ENCODE measurements at regions not wholly inside any gene's neighbourhood (a gene's known extent, or its start where the extent isn't known, plus 50 kb on each side); places are given as distances from the start of the nearest gene placed in this dataset.
"Not testable (repeated sequence)": the region's sequence is repeated elsewhere in the genome, so short reads cannot be mapped to it uniquely, and the experiment has no call there.

DNA sequence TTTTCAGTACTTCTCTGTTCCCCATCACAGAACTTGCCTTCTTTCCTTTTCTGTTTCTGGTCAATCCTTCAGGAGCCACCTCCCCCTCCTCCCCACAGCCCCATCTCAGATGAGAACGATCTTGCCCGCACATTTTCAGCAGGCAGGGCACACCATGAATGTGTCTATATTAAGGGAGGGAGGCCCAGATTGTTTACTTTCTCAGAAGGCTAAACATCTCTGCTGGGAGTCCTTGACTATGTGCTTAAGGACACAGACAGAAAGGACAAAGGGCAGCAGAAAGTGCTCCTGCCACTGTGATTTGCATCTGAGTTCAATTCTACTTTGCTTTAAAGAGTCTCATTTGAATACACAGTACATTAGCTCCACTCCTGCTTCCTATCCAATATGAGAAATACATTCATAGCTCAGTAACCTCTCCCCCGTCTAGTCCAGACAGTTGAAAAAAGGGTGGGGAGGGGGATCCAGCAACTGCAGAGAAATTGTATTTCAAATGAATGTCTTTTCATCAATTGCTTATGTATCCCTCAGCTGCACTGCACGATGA lies 175.0 kb upstream of the PARD3B start:
- DNase-seq: no peak

GRCh38 chr2:204373942-204374341 lies 171.3 kb upstream of the PARD3B start:
- DNase-seq: no peak

GRCh38 chr2:204380141-204380881 lies 165.0 kb upstream of the PARD3B start:
- DNase-seq: no peak

DNA sequence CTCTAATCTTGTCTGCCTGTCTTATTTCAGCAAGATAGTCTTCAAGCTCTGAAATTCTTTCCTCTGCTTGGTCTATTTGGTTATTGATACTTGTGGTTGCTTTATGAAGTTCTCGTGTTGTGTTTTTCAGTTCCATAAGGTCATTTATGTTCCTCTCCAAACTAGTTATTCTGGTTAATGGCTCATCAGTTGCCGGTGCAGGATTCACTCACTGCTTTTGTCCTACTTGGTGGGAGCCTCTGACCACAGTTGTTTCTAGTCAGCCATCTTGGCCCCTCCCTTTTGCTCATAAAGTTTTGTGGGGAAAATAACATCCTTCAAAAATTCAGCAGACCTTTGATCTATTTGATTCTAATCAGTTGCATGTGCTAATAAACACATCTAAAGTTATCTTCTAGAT lies 158.6 kb upstream of the PARD3B start:
- no peak for DNase-seq

DNA sequence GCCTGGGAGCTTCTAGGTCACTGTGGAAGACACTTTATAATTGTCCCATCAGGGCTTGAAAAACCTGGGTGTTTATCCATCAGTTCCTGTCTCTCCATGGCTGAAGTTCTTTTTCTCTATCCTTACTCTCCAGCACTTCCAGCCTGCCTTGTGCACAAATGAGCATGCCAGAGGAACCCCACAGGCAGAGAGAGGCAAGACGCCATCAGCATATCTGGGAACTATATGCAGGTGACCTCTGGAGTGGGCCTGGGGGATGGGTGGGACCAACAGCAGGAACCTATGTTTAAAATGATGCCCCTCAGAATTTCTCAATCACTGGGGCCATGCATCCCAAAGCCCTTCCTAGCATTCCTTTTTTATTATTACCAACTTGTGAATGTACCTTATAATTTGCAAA lies 156.2 kb upstream of the PARD3B start:
- no peak for DNase-seq

GRCh38 chr2:204389856-204390255 lies 155.4 kb upstream of the PARD3B start:
- no peak for DNase-seq

GRCh38 chr2:204395539-204395938 lies 149.7 kb upstream of the PARD3B start:
- no peak for DNase-seq

GRCh38 chr2:204401114-204401513 lies 144.2 kb upstream of the PARD3B start:
- DNase-seq: no peak

DNA sequence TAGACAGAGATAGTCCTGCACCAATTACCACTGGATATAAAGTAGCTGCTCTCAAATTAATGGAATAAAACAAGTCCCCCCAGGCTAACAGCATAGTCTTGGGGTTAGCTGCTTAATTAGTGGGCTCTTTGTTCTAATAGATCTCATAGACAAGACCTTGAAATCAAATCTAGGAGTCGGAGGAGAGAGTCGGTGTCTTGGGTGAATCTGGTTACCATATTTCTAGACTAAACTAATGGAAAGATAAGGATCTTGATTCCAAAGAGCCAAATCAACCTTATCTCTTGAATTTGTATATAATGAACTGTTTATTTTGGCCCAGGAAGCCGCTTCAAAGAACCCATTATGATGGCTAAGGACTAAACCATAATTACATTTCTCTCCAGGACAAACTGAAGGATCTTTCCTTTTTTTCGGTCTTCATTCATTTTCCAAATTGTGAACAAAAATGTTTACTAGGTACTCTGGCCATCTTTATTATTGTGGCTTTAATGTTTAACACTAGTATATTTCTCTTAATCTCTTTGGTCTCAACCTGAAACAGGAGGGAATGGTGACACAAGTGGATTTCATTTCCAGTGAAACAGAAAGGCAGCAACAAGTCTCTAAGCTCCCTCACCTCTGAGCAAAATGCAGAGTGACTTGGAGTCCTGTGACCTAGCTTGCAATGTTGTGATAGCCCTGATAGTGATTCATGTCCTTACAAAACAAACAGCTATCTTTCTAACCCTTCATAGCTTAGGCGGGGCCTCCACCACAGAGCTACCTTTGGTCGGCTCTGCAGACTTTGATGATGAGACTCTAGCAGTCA lies 137.9 kb upstream of the PARD3B start:
- DNase-seq: no peak

DNA sequence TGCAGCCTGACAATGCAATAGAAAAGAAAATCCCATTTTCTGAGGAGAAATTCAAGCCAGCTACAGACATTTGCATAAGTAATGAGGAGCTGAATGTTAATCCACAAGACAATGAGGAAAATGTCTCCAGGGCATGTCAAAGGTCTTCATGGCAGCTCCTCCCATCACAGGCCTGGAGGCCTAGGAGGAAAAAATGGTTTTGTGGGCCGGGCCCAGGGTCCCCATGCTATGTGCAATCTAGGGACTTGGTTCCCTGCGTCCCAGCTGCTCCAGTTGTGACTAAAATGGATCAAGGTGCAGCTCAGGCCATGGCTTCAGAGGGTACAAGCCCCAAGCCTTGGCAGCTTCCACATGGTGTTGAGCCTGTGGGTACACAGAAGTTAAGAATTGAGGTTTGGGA lies 132.5 kb upstream of the PARD3B start:
- not testable (repeated sequence) for DNase-seq

- no peak for DNase-seq
Observed at GRCh38 chr2:204415406-204416181, 129.7 kb upstream of the PARD3B start.

DNA sequence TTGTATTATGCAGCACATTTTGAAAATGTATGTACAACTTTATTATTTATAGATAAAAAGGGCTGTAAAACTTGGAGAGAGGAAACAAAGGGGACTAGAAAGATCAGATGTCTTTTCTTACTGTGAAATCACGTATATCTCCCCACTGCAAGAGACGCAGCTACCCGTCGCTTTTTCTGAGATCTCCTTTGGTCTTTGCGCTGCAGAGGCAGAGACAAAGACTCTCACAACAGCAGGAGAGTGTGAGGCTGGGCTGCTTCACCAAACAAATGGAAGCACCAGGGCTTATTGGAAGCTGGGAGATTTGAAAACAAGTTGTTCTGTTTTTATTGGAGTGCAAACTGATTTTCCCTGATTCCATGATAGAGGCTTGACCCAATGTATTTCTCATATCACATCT lies 129.0 kb upstream of the PARD3B start:
- DNase-seq: no peak

DNA sequence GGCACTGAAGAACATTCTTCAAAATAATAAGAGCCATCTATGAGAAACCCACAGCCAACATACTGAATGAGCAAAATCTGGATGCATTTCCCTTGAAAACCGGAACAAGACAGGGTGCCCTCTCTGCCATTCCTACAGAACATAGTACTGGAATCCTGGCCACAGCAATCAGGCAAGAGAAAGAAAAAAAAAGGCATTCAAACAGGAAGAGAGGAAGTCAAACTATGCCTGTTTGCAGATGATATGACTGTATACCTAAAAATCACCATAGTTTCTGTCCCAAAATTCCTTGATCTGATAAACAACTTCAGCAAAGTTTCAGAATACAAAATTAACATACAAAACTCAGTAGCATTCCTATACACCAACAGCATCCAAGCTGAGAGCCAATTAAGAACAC lies 119.5 kb upstream of the PARD3B start:
- no peak for DNase-seq

GRCh38 chr2:204428675-204429074 lies 116.6 kb upstream of the PARD3B start:
- no peak for DNase-seq

GRCh38 chr2:204431529-204431928 lies 113.7 kb upstream of the PARD3B start:
- DNase-seq: no peak

DNA sequence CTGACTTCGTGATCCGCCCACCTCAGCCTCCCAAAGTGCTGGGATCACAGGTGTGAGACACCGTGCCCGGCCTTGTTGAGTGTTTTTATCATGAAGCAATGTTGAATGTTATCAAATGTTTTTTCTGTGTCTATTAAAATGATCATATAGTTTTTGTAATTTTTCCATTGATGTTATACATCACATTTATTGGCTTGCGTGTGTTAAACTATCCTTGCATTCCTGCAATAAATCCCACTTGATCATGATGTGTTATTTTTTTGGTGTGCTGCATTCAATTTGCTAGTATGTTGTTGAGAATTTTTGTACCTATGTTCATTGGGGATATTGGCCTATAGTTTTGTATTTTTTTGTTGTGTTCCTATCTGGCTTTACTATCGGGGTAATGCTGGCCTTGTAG lies 113.1 kb upstream of the PARD3B start:
- no peak for DNase-seq

DNA sequence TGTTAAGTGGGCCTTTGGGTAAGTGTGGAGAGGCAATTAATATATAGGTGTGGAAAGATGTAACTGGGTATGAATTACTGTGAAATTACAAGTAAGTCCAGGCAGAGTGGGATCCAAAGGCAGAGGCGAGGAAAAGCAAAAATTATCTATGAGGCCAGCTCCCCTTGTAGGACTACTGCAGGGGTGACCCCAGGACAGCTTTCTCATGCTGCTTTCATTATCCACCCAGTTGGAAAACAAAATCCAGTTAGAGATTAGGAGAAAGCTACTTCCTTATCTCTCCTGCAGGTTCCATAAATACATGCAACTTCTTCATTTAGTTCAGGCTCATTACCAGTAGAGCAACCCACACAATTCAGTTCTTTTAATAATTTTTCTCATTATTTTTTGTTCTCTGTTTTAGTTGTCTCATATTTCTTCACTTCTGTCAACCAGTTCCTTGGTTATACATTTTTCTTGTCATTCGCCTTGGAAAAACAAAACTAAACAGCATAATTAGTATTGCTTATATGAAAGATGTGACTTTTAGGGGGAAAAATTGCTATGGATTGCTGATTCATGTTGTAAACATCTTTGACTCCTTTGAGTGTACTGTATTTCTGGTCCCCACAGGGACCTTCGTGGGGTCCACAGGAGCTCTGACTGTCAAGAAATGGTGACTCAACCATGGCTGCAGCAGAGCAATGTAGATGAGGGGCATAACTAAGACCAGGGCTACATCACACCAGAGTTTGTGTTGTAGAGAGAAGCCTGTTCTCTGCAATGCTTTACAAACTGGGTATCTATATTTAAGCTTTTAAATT lies 110.4 kb upstream of the PARD3B start:
- DNase-seq: no peak

DNA sequence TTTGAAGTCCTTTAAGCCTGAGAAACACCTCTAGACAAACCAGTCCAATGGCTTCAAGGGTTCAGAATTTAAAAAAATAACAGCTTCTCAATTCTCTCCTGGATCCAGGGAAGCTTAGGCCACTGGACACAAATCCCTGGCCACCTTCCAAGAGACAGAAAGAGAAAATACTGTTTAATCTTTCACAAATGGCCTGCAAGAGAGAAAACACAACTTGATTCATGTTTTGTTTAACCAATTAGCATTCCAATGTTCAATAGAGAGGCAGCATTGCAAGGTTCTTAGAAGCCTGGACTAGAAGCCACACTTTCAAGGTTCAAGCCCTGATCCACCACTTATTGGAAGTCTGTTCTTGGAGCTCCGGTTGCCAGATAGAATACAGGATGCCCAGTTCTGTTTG lies 109.0 kb upstream of the PARD3B start:
- no peak for DNase-seq

GRCh38 chr2:204437408-204437807 lies 107.9 kb upstream of the PARD3B start:
- no peak for DNase-seq

DNA sequence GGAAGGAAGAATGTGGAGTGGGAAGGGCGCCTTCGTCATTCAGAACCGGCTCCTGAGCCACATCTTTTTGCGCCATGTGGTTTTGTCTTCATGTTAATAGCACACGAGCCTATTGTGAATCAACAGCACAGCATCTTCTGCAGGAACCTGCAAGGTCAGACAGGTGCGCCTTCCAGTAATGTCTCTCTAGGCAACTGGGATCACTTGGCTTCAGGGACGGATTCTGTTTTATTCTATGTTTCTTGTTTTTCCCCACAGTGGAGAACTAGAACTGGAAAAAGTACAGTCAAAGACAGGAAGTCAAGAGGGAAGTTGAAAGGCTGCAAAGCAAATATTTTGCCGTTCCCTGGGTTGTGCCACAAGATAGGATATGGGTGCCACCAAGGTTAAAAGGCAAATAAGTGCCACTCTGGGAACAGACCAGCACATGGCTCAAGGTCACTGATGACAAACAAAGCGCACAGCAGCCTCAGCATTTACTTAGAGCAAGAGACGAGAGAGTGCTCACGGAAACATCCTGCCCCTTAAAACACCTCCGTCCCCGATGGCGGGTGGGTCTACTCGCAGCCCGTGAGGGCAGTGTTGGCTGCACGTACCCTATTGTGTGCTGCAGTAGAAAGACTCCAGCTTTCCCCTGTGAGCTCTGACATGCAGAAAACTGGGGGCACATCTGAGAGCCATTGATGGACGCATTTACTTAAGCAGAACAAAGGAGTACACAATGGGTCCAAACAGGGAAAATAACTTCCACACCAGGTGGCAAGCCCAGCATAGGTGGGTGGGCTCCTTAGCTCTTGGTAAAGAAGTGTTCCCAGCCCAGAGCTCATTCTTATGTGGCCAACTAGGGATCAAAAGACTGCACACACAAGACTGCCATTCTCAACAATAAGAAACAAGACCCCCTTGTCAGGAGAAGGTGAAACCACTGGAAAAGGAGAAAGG lies 107.2 kb upstream of the PARD3B start:
- no peak for DNase-seq

DNA sequence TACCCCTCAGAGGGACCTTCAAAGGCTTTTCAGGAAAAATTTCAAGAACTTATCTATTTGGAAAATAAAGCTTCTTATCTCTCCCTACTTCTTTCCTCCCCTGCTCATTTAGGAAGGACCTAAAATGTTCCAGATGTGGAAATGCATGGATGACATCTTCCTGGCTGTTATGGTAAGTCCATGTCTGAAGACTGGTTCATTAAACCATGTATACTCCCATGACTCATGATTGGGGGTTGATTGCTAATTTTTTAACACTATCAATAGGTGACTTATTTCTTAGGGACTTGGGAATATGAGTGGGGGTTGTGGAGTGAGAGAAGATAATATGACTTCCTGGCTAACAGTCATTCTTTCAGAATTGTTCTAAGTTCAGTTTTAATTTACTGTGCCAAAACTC lies 104.0 kb upstream of the PARD3B start:
- no peak for DNase-seq

Measured in activated gamma-delta T cell treated with Interleukin-2 at 50 U/mL for 16 hours (primary cell).